ENCODE measurements at regions not wholly inside any gene's neighbourhood (a gene's known extent, or its start where the extent isn't known, plus 50 kb on each side); places are given as distances from the start of the nearest gene placed in this dataset.

DNA sequence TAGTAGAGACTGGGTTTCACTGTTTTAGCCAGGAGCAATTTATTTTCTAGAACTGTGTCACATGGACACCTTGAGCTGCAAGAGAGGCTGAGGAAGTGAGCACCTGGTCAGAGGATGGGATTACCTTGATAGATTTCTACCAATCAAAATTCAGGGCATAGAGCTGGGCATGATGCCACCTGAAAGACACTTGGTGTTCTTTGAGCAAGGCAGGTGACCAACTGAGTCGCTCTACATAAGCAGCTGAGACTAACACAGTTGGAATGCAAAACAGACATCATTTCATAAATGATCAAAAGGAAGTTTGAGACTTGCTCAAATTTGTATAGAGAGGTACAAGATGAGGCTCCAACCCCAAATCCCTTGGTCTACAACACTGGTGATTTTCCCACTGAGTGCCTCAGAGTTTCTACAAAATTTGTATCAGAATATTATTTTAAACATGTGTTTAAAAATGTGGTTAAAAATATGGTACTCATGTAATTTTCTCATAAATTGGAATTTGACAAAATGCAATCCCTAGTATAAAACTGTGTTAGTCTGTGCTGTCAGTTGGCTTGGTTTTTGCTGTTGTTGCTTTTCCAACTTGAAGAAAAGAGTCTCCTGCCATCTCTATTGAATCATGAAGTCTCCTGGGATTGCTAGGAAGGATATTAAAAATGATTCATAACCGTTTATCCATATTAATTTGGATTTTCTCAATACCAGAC is 156.4 kb upstream of the MDFIC start:
- TF ChIP-seq, protein P1, sequence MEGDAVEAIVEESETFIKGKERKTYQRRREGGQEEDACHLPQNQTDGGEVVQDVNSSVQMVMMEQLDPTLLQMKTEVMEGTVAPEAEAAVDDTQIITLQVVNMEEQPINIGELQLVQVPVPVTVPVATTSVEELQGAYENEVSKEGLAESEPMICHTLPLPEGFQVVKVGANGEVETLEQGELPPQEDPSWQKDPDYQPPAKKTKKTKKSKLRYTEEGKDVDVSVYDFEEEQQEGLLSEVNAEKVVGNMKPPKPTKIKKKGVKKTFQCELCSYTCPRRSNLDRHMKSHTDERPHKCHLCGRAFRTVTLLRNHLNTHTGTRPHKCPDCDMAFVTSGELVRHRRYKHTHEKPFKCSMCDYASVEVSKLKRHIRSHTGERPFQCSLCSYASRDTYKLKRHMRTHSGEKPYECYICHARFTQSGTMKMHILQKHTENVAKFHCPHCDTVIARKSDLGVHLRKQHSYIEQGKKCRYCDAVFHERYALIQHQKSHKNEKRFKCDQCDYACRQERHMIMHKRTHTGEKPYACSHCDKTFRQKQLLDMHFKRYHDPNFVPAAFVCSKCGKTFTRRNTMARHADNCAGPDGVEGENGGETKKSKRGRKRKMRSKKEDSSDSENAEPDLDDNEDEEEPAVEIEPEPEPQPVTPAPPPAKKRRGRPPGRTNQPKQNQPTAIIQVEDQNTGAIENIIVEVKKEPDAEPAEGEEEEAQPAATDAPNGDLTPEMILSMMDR (IDR thresholded peaks at IDR 0.05; ENCODE audit: unreplicated experiment in 3 of 3) = no peak
- H3K4me3 Mint-ChIP-seq = no peak overlapping the region
- H3K9me3 Mint-ChIP-seq = no peaks in the 10 kb centered on the region
- H3K36me3 Mint-ChIP-seq (ENCODE audit: low read depth) = no peaks in the 10 kb centered on the region
- H3K4me1 Mint-ChIP-seq = no peaks in the 10 kb centered on the region
- no peak overlapping the region for H3K27ac Mint-ChIP-seq
- no peaks in the 10 kb centered on the region for H3K27me3 Mint-ChIP-seq (ENCODE audit: low read depth)

DNA sequence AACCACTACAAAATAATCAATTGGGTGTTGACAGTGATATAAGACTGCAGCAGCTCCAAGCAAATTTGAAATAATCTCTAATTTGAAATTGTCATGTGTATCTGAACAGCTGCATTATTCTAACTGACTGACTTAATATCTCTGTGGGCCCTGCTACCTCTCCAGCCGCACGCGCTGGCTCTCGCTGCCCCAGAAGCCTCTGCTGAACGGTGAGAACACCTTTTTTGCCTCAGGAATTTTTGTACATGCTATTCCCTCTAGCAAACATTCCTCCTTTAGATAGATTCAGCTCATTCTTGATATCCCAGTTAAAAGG is 155.9 kb upstream of the MDFIC start:
- no peaks in the 10 kb centered on the region for H3K27me3 Mint-ChIP-seq (ENCODE audit: low read depth)
- no peak overlapping the region for H3K27ac Mint-ChIP-seq
- H3K36me3 Mint-ChIP-seq (ENCODE audit: low read depth) = no peaks in the 10 kb centered on the region
- TF ChIP-seq, protein P1 (IDR thresholded peaks at IDR 0.05; ENCODE audit: unreplicated experiment in 3 of 3) = no peak
- no peaks in the 10 kb centered on the region for H3K9me3 Mint-ChIP-seq
- H3K4me1 Mint-ChIP-seq = no peaks in the 10 kb centered on the region
- no peak overlapping the region for H3K4me3 Mint-ChIP-seq

DNA sequence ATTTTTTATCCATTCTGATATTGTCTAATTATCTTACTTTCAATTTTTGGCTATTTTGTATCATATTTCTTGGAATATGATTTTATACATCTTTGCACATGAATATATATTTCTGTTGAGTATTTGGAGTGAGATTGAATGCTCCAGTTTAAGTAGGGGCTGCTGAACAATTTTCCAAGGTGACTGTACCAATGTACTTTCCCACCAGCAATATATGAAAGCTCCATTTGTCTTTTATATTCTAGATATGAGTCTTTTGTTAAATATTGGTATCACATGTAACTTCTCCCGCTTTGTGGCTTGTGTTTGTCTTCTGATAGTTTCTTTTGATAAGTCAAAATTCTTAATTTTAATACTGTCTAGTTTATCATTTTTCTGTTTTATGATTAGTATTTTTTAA is 144.6 kb upstream of the MDFIC start:
- Mint-ChIP-seq H3K27me3 (ENCODE audit: low read depth) (no peaks in the 10 kb centered on the region), H3K4me1 (no peaks in the 10 kb centered on the region), H3K27ac (no peak overlapping the region), H3K36me3 (ENCODE audit: low read depth) (no peaks in the 10 kb centered on the region), H3K4me3 (no peak overlapping the region), H3K9me3 (no peaks in the 10 kb centered on the region)
- TF ChIP-seq, protein P1 (IDR thresholded peaks at IDR 0.05; ENCODE audit: unreplicated experiment in 3 of 3) = no peak

DNA sequence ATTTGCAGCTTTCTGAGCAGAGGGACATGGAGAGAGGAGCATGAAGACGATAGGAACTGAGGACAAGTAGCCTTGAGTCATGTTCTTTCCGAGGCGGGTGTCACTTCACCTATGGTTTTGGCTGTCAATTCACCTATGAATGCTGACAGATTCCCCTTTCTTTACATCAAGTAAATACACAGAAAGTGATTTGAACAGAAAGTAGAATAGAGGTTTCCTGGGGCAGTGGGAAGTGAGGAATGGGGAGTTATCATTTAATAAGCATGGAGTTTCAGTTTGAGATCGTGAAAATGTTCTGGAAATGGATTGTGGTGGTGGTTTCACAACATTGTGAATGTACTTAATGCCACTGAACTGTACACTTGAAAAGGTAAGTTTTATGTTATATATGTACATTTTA is 138.4 kb upstream of the MDFIC start:
- Mint-ChIP-seq H3K4me1 (no peaks in the 10 kb centered on the region), H3K27me3 (ENCODE audit: low read depth) (no peaks in the 10 kb centered on the region), H3K36me3 (ENCODE audit: low read depth) (no peaks in the 10 kb centered on the region), H3K27ac (no peak overlapping the region), H3K9me3 (peaks cover 4% of the 10 kb centered on the region), H3K4me3 (no peak overlapping the region)
- TF ChIP-seq, protein P1 (IDR thresholded peaks at IDR 0.05; ENCODE audit: unreplicated experiment in 3 of 3) = no peak

DNA sequence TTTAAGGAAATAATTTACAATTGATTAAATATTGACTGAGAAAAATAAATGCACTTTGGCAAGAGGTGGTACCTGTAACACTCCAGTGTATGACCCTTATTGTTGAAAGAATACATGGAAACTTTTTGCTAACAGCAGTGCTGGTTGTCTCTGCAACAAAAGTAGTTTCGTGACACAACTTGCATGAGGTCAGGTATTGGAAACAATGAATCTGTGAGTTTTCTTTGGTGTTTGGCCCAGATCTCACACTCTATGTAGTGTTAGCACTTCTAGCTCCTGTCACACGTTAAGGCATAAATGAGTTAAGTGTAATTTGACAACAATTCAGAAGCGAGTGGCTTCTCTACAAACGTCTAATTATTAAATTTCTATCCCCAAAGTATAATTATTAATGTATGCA is 137.7 kb upstream of the MDFIC start:
- TF ChIP-seq, protein P1 (IDR thresholded peaks at IDR 0.05; ENCODE audit: unreplicated experiment in 3 of 3) = no peak
- no peak overlapping the region for H3K27ac Mint-ChIP-seq
- H3K27me3 Mint-ChIP-seq (ENCODE audit: low read depth) = no peaks in the 10 kb centered on the region
- no peaks in the 10 kb centered on the region for H3K4me1 Mint-ChIP-seq
- H3K4me3 Mint-ChIP-seq = no peak overlapping the region
- peaks cover 6% of the 10 kb centered on the region for H3K9me3 Mint-ChIP-seq
- no peaks in the 10 kb centered on the region for H3K36me3 Mint-ChIP-seq (ENCODE audit: low read depth)

DNA sequence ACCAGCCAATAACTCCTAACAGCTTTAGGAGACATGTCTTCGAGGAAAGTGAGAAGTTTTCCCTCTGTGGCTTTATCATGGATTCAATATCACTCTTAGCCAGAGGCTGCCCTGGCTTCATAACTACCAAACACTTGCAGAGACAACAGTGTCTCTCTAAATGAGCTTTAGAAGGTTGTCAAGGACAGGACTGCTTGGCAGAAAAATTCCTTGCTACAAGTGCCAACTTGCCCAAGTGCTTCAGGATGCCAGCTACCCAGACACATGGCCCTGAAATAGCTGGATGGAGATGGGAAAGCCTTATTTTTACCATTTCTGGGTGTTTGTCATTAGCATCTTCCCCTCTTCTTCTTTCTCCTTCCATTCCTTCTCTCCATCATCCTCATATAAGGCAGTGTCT is 137.1 kb upstream of the MDFIC start:
- TF ChIP-seq, protein P1 (IDR thresholded peaks at IDR 0.05; ENCODE audit: unreplicated experiment in 3 of 3) = no peak
- H3K4me1 Mint-ChIP-seq = no peaks in the 10 kb centered on the region
- peaks cover 6% of the 10 kb centered on the region for H3K9me3 Mint-ChIP-seq
- no peak overlapping the region for H3K27ac Mint-ChIP-seq
- no peaks in the 10 kb centered on the region for H3K36me3 Mint-ChIP-seq (ENCODE audit: low read depth)
- no peaks in the 10 kb centered on the region for H3K27me3 Mint-ChIP-seq (ENCODE audit: low read depth)
- no peak overlapping the region for H3K4me3 Mint-ChIP-seq

Measured in nephron (organoid).